HFF-Myc (cell line): ENCODE measurements at regions not wholly inside any gene's neighbourhood (a gene's known extent, or its start where the extent isn't known, plus 50 kb on each side); places are given as distances from the start of the nearest gene placed in this dataset.
"Not testable (repeated sequence)": the region's sequence is repeated elsewhere in the genome, so short reads cannot be mapped to it uniquely, and the experiment has no call there.

ENCODE experiments used
- DNase-seq: peaks from one replicate; pipeline ENCODE4 v3.0.0-alpha.2; 2011; ENCODE audit warnings: low read depth; ENCODE audit errors: extremely low read depth
- H3K4me3 ChIP-seq: replicated peaks from 2 replicates; pipeline ENCODE4 v1.5.1; 2011; ENCODE audit warnings: low read depth, mild to moderate bottlenecking, control low read depth, low read length
- TF ChIP-seq, protein P1 (sequence below): IDR thresholded peaks from 2 replicates; pipeline ENCODE4 v1.5.1; 2012; ENCODE audit warnings: mild to moderate bottlenecking, low read depth, low read length, control low read depth; ENCODE audit errors: missing control alignments

DNA sequence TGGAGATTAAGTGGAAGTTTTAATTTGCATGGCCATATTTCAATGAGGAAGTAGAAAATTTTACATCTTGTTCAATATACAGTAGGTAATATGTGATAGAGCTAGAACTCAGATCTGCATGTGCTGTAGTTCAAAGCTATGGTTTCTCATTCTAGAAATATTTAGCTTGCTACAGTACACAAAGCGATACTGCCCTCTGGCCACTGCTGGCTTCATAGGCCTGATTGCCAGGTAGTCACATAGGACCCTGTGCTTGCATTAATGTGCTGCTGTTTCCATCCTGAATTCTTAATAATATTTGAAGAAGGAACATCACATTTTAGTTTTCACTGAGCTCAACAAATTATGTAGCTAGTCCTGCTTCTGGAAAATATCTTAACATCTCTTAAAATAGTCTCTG, 87.0 kb downstream of the PLSCR2 start:
- DNase-seq: peak; percentile 5
- H3K4me3 ChIP-seq: no peak overlapping the region
- TF ChIP-seq, protein P1, sequence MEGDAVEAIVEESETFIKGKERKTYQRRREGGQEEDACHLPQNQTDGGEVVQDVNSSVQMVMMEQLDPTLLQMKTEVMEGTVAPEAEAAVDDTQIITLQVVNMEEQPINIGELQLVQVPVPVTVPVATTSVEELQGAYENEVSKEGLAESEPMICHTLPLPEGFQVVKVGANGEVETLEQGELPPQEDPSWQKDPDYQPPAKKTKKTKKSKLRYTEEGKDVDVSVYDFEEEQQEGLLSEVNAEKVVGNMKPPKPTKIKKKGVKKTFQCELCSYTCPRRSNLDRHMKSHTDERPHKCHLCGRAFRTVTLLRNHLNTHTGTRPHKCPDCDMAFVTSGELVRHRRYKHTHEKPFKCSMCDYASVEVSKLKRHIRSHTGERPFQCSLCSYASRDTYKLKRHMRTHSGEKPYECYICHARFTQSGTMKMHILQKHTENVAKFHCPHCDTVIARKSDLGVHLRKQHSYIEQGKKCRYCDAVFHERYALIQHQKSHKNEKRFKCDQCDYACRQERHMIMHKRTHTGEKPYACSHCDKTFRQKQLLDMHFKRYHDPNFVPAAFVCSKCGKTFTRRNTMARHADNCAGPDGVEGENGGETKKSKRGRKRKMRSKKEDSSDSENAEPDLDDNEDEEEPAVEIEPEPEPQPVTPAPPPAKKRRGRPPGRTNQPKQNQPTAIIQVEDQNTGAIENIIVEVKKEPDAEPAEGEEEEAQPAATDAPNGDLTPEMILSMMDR: peak; percentile 41

- TF ChIP-seq, protein P1: no peak
- no peak for DNase-seq
- H3K4me3 ChIP-seq: no peak overlapping the region
Measured at GRCh38 chr3:146380046-146380445, 89.3 kb downstream of the PLSCR2 start.

DNA sequence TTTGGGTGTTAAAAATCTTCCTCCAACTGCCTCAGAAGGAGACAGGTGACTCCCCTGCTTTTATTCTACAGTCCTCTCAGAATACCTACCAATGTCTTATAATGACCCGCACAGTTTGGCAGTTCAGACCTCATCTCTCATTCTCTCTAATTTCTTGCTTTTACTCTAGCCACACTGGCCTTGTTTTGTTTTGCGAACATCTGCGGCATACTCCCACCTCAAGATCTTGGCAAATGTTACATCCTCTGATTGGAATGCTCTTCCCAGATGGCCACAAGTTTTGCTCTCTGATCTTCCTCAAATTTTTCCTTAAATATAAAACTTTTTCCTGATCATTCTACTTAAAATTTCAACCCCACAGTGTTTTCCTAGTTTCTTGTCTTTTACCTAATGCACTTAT, 94.1 kb downstream of the PLSCR2 start:
- no peak overlapping the region for H3K4me3 ChIP-seq
- peak; percentile 9 for DNase-seq
- TF ChIP-seq, protein P1: no peak

DNA sequence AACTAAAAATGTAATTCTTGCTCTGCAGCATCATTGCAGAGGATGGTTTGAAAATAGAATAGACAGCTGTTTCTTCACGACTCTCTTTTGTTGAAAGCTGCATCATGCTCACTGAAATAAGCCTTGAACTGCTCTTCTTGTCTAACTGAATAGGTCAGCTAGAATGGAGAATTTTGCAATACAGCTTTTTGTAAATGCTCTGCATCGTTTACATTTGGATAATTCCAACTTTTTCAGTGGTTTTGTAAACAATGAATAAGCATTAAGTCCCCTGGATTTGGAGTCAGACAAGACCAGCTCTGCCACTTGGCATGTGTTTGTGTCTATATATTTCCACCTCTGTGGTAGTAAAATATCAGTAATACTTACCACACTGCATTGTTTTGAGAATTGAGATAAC, 95.2 kb downstream of the PLSCR2 start:
- no peak overlapping the region for H3K4me3 ChIP-seq
- no peak for DNase-seq
- TF ChIP-seq, protein P1: no peak

DNA sequence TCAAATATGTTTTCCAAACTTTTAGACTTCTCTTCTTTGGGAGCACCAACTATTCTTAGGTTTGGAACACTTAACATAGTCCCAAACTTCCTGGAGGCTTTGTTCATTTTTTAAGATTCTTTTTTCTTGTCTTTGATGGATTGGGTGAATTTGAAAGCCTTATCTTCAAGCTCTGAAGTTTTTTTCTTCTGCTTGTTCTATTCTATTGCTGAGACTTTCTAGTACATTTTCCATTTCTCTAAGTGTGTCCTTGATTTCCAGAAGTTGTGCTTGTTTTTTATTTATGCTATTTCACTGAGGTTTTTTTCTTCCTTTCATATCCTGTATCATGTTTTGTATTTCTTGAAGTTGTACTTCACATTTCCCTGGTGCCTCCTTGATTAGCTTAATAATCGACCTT, 97.5 kb downstream of the PLSCR2 start:
- TF ChIP-seq, protein P1: no peak
- no peak for DNase-seq
- H3K4me3 ChIP-seq: no peak overlapping the region

DNA sequence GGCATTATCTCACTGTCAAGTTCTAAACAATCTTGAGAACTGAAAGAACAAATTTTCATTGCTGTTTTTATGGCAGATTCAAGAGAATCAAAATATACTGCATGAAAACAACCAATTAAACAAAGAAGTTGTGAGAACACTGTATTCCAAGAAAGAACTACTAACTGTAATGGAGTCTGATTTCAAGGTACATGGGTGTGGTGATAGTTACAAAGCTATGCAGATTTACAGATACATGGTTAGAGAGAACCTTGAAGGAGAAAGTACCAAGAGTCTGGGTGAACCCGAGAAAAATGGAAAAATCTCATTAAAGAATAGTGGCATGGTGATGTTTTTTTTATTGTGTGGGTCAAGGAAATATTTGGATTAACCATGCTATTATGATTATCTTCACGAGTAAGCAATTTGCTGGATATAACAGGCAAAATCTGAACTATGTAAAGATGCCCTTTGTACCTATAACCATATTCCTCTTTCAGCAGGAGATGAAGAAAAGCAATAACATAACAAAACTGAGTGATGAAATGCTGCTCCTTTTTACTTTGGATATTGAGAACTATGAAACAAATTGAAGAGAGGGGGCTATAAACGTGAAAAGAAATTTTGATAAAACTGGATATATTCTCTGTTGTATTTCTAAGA, 100.4 kb downstream of the PLSCR2 start:
- H3K4me3 ChIP-seq: no peak overlapping the region
- TF ChIP-seq, protein P1: no peak
- DNase-seq: no peak

DNA sequence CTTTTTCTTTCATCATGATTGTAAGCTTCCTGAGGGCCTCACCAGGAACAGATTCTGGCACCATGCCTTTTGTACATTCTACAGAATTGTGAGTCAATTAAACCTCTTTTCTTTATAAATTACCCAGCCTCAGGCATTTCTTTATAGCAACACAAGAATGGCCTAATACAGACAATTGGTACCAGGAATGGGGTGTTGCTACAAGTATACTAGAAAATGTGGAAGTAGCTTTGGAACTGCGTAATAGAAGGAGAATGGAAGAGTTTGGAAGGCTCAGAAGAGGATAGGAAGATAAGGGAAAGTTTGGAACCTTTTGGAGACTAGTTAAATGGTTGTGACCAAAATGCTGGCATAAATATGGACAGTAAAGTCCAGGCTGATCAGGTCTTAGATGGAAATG, 108.9 kb upstream of the PLSCR4 start:
- DNase-seq: no peak
- TF ChIP-seq, protein P1: no peak
- H3K4me3 ChIP-seq: no peak overlapping the region

- DNase-seq: not testable (repeated sequence)
Measured at GRCh38 chr3:146354421-146354820, 103.5 kb upstream of the PLSCR4 start.

More at GRCh38 chr3:146354421-146354820, 103.5 kb upstream of the PLSCR4 start:
- H3K4me3 ChIP-seq: not testable (repeated sequence)
